A673 (cell line): ENCODE measurements at regions not wholly inside any gene's neighbourhood (a gene's known extent, or its start where the extent isn't known, plus 50 kb on each side); places are given as distances from the start of the nearest gene placed in this dataset.

Experiments
- BruUV-seq: library from RNA; stranded (reverse); fragments of 400-500 nt; replicated peaks from 2 replicates; lab custom pipeline; 2021; lab: Mats Ljungman, UMichigan
- CTCF ChIA-PET: fragments of 300-600 bp; sonication (Branson Sonifier 250); formaldehyde crosslinking; loops from one replicate; lab custom pipeline; 2022; ENCODE audit warnings: antibody characterized with exemption; lab: Charles Lee
- POLR2A ChIA-PET: fragments of 300-600 bp; sonication (Branson Sonifier 250); formaldehyde crosslinking; loops from one replicate; lab custom pipeline; 2022; ENCODE audit warnings: antibody characterized with exemption; ENCODE audit not compliant: low non-redundant PET; lab: Charles Lee
- DNase-seq: peaks from one replicate; pipeline ENCODE4 v3.0.0-alpha.2; 2015; ENCODE audit warnings: low spot score
- H3K27ac ChIP-seq: fragments of 200-600 bp; sonication (generic); 2 replicates; pipeline ENCODE4 v1.5.1; 2016; ENCODE audit warnings: mixed run types, low read depth, mild to moderate bottlenecking, mixed read lengths, antibody characterized with exemption, low read length; ENCODE audit not compliant: poor library complexity, severe bottlenecking
- H3K27me3 ChIP-seq: fragments of 200-600 bp; sonication (generic); replicated peaks from 2 replicates; pipeline ENCODE4 v1.6.1; 2017; ENCODE audit warnings: mixed run types, low read depth, mild to moderate bottlenecking, mixed read lengths, antibody characterized with exemption, low read length; ENCODE audit not compliant: insufficient read depth, poor library complexity
- H3K36me3 ChIP-seq: fragments of 200-600 bp; sonication (generic); 2 replicates; pipeline ENCODE4 v1.6.1; 2016; ENCODE audit warnings: mixed run types, mild to moderate bottlenecking, mixed read lengths, antibody characterized with exemption, low read length; ENCODE audit not compliant: insufficient read depth, poor library complexity, severe bottlenecking
- H3K4me1 ChIP-seq: fragments of 200-600 bp; sonication (generic); 2 replicates; pipeline ENCODE4 v1.6.1; 2017; ENCODE audit warnings: mixed run types, mild to moderate bottlenecking, mixed read lengths, antibody characterized with exemption, low read length; ENCODE audit not compliant: insufficient read depth, poor library complexity, severe bottlenecking
- H3K4me3 ChIP-seq: fragments of 200-600 bp; sonication (generic); 2 replicates; pipeline ENCODE4 v1.5.1; 2016; ENCODE audit warnings: low read depth, mixed run types, mild to moderate bottlenecking, mixed read lengths, low read length; ENCODE audit not compliant: poor library complexity, severe bottlenecking
- H3K9me3 ChIP-seq: fragments of 200-600 bp; sonication (generic); 2 replicates; pipeline ENCODE4 v1.6.1; 2016; ENCODE audit warnings: mixed run types, low read depth, mild to moderate bottlenecking, mixed read lengths, antibody characterized with exemption, low read length; ENCODE audit not compliant: poor library complexity, severe bottlenecking
- CTCF ChIP-seq: fragments of 300-800, 200-600 bp; sonication (generic); conservative IDR thresholded peaks from 2 replicates; pipeline ENCODE4 v1.5.1; 2017; ENCODE audit warnings: low read depth, mild to moderate bottlenecking, antibody characterized with exemption, low read length, moderate library complexity, mixed read lengths
- EZH2 ChIP-seq: fragments of 200-600 bp; sonication (generic); IDR thresholded peaks from 2 replicates; pipeline ENCODE4 v1.6.1; 2017; ENCODE audit warnings: borderline replicate concordance, low read depth, mild to moderate bottlenecking, mixed read lengths, antibody characterized with exemption, low read length; ENCODE audit not compliant: poor library complexity, severe bottlenecking
- intact Hi-C: fragments of 100-400 bp; cut with micrococcal nuclease; formaldehyde crosslinking; loops from one replicate; pipeline ENCODE4 v1.10.0; 2022; ENCODE audit not compliant: unreplicated experiment

GRCh38 chr7:45973725-45974532 is 52.9 kb upstream of the IGFBP3 start:
- H3K27ac ChIP-seq = no peak overlapping the region
- no peaks in the 10 kb centered on the region for H3K4me1 ChIP-seq
- intact Hi-C loops = no loop called here
- ChIA-PET POLR2A (no interaction called here), CTCF (no interaction called here)
- no peak for TF ChIP-seq CTCF
- TF ChIP-seq EZH2 = no peak
- BruUV-seq = no TSS peak
- no peak overlapping the region for H3K4me3 ChIP-seq
- H3K36me3 ChIP-seq = no peaks in the 10 kb centered on the region
- H3K9me3 ChIP-seq = no peaks in the 10 kb centered on the region
- peaks cover 1% of the 10 kb centered on the region for H3K27me3 ChIP-seq
- DNase-seq = no peak

GRCh38 chr7:45972629-45973312 is 51.7 kb upstream of the IGFBP3 start:
- Histone ChIP-seq H3K36me3 (no peaks in the 10 kb centered on the region), H3K9me3 (no peaks in the 10 kb centered on the region), H3K4me1 (no peaks in the 10 kb centered on the region), H3K4me3 (no peak overlapping the region), H3K27me3 (peaks cover 3% of the 10 kb centered on the region), H3K27ac (no peak overlapping the region)
- ChIA-PET CTCF (no interaction called here), POLR2A (no interaction called here)
- no peak for DNase-seq
- TF ChIP-seq CTCF = no peak
- no peak for TF ChIP-seq EZH2
- BruUV-seq = no TSS peak
- intact Hi-C loops = no loop called here

- no TSS peak for BruUV-seq
- no peak overlapping the region for H3K27ac ChIP-seq
- ChIA-PET POLR2A (no interaction called here), CTCF (no interaction called here)
- H3K27me3 ChIP-seq = peaks cover 5% of the 10 kb centered on the region
- H3K9me3 ChIP-seq = no peaks in the 10 kb centered on the region
- no peak overlapping the region for H3K4me3 ChIP-seq
- TF ChIP-seq CTCF (no peak), EZH2 (no peak)
- DNase-seq = no peak
- H3K36me3 ChIP-seq = no peaks in the 10 kb centered on the region
- intact Hi-C loops = no loop called here
- no peaks in the 10 kb centered on the region for H3K4me1 ChIP-seq
Measured at GRCh38 chr7:45971661-45972175, 50.6 kb upstream of the IGFBP3 start.
